IMR-90 (cell line): ENCODE measurements at regions not wholly inside any gene's neighbourhood (a gene's known extent, or its start where the extent isn't known, plus 50 kb on each side); places are given as distances from the start of the nearest gene placed in this dataset.

Experiments used
- ATAC-seq: fragments of 200-7000 bp; cut with Tn5 transposase; 2 replicates; pipeline ENCODE4 v1.9.1; 2020; ENCODE audit warnings: low read depth, mild to moderate bottlenecking, moderate library complexity
- BruUV-seq: library from RNA; stranded (reverse); fragments of 400-500 nt; replicated peaks from 2 replicates; lab custom pipeline; 2021; lab: Mats Ljungman, UMichigan
- CTCF ChIA-PET: fragments of 300-600 bp; formaldehyde crosslinking; extraction: SDS; loops from one replicate; lab custom pipeline; 2021; ENCODE audit warnings: antibody characterized with exemption; lab: Yijun Ruan, JAX
- POLR2A ChIA-PET: fragments of 300-600 bp; sonication (Branson Sonifier 250); formaldehyde crosslinking; loops from one replicate; lab custom pipeline; 2022; ENCODE audit warnings: antibody characterized with exemption; ENCODE audit not compliant: unreplicated experiment; lab: Charles Lee
- DNase-seq: peaks from one replicate; pipeline ENCODE4 v3.0.0; 2013
- H2AFZ ChIP-seq: replicated peaks from 2 replicates; pipeline ENCODE3; 2013; ENCODE audit warnings: low read length, mild to moderate bottlenecking; ENCODE audit not compliant: poor library complexity
- H2AK5ac ChIP-seq: 2 replicates; pipeline ENCODE4 v1.6.1; 2013; ENCODE audit warnings: low read depth, low read length, inconsistent platforms
- H2AK9ac ChIP-seq: replicated peaks from 2 replicates; pipeline ENCODE3; 2013; ENCODE audit warnings: mild to moderate bottlenecking, low read depth, low read length, moderate library complexity; ENCODE audit not compliant: poor library complexity
- H2BK120ac ChIP-seq: 2 replicates; pipeline ENCODE4 v1.6.1; 2013; ENCODE audit warnings: low read depth, low read length, inconsistent platforms
- H2BK15ac ChIP-seq: 3 replicates; pipeline ENCODE4 v1.6.1; 2013; ENCODE audit warnings: low read depth, low read length, inconsistent platforms
- H2BK20ac ChIP-seq: 2 replicates; pipeline ENCODE4 v1.6.1; 2013; ENCODE audit warnings: low read depth, mild to moderate bottlenecking, inconsistent platforms, low read length, moderate library complexity
- H2BK5ac ChIP-seq: 2 replicates; pipeline ENCODE4 v1.6.1; 2013; ENCODE audit warnings: mild to moderate bottlenecking, low read depth, low read length, inconsistent platforms; ENCODE audit not compliant: poor library complexity, severe bottlenecking
- H3K14ac ChIP-seq: replicated peaks from 2 replicates; pipeline ENCODE4 v1.6.1; 2013; ENCODE audit warnings: low read depth, low read length, inconsistent platforms
- H3K18ac ChIP-seq: 2 replicates; pipeline ENCODE4 v1.6.1; 2013; ENCODE audit warnings: low read depth, low read length, control low read depth
- H3K23ac ChIP-seq: 2 replicates; pipeline ENCODE4 v1.6.1; 2013; ENCODE audit warnings: low read depth, low read length, inconsistent platforms
- H3K27ac ChIP-seq: 2 replicates; pipeline ENCODE4 v1.5.1; 2013; ENCODE audit warnings: mild to moderate bottlenecking, control low read depth, low read length; ENCODE audit not compliant: insufficient read depth
- H3K27me3 ChIP-seq: 2 replicates; pipeline ENCODE4 v1.6.1; 2013; ENCODE audit warnings: low read length; ENCODE audit not compliant: control insufficient read depth, insufficient read depth
- H3K36me3 ChIP-seq: 2 replicates; pipeline ENCODE4 v1.6.1; 2013; ENCODE audit warnings: low read length, mixed read lengths; ENCODE audit not compliant: control insufficient read depth, insufficient read depth
- H3K4ac ChIP-seq: 2 replicates; pipeline ENCODE4 v1.6.1; 2013; ENCODE audit warnings: low read depth, low read length, inconsistent platforms
- H3K4me1 ChIP-seq: 2 replicates; pipeline ENCODE4 v1.6.1; 2013; ENCODE audit warnings: low read length, mixed read lengths; ENCODE audit not compliant: control insufficient read depth, insufficient read depth
- H3K4me2 ChIP-seq: 2 replicates; pipeline ENCODE4 v1.6.1; 2013; ENCODE audit warnings: low read depth, mild to moderate bottlenecking, control low read depth, low read length, moderate library complexity
- H3K4me3 ChIP-seq: 2 replicates; pipeline ENCODE4 v1.5.1; 2013; ENCODE audit warnings: low read depth, mild to moderate bottlenecking, control low read depth, low read length, moderate library complexity; ENCODE audit not compliant: insufficient read depth
- H3K56ac ChIP-seq: 2 replicates; pipeline ENCODE4 v1.6.1; 2013; ENCODE audit warnings: low read length, inconsistent platforms; ENCODE audit not compliant: insufficient read depth; ENCODE audit errors: extremely low read depth
- H3K79me1 ChIP-seq, 2 experiments: 2 replicates each; pipeline ENCODE4 v1.6.1; 2013; ENCODE audit warnings: low read length in 2 of 2, inconsistent platforms in 1 of 2, low read depth in 1 of 2
- H3K9ac ChIP-seq: 2 replicates; pipeline ENCODE4 v1.6.1; 2013; ENCODE audit warnings: low read depth, low read length, control low read depth
- H3K9me1 ChIP-seq: 2 replicates; pipeline ENCODE4 v1.6.1; 2013; ENCODE audit warnings: low read length, inconsistent platforms; ENCODE audit not compliant: insufficient read depth
- H3K9me3 ChIP-seq: 2 replicates; pipeline ENCODE4 v1.6.1; 2013; ENCODE audit warnings: low read length; ENCODE audit not compliant: control insufficient read depth, insufficient read depth
- H4K20me1 ChIP-seq: 2 replicates; pipeline ENCODE4 v1.6.1; 2013; ENCODE audit warnings: low read length, inconsistent platforms; ENCODE audit not compliant: insufficient read depth
- H4K5ac ChIP-seq: 2 replicates; pipeline ENCODE4 v1.6.1; 2013; ENCODE audit warnings: mild to moderate bottlenecking, low read depth, low read length, control low read depth
- H4K8ac ChIP-seq, 2 experiments: 2 replicates each; pipeline ENCODE4 v1.6.1; 2013; ENCODE audit warnings: low read depth in 2 of 2, low read length in 2 of 2, control low read depth in 1 of 2, inconsistent platforms in 1 of 2
- H4K91ac ChIP-seq: 2 replicates; pipeline ENCODE4 v1.6.1; 2013; ENCODE audit warnings: low read depth, low read length, inconsistent platforms; ENCODE audit not compliant: insufficient read depth
- SMC3 ChIP-seq: fragments of 150-350 bp; IDR thresholded peaks from 2 replicates; pipeline ENCODE4 v1.6.1; 2016; ENCODE audit warnings: low read depth, mild to moderate bottlenecking, antibody characterized with exemption, low read length, moderate library complexity
- WGBS, 2 experiments: methylation state at CpG; one replicate each; pipeline versions ENCODE4 v1.1.5 to v1.1.7; 2013; ENCODE audit warnings: missing lambda C conversion rate in 2 of 2; ENCODE audit not compliant: insufficient read length in 1 of 2; ENCODE audit errors: extremely low coverage in 2 of 2; 5-methylcytosine and 5-hydroxymethylcytosine counted together
- dilution Hi-C: fragments of 300-500 bp; cut with HindIII; formaldehyde crosslinking; loops from one replicate; pipeline ENCODE4 v1.14.3; 2018; ENCODE audit warnings: low sequenced_read_pairs; ENCODE audit not compliant: unreplicated experiment
- in situ Hi-C: fragments of 300-500 bp; cut with MboI; formaldehyde crosslinking; loops from 3 replicates; pipeline ENCODE4 v1.14.3; 2019; ENCODE audit warnings: low sequenced_read_pairs, inconsistent platforms, mixed read lengths
- intact Hi-C: fragments of 100-400 bp; cut with micrococcal nuclease; formaldehyde crosslinking; loops from 2 replicates; pipeline ENCODE4 v1.10.0; 2022

GRCh38 chr11:115629456-115630015, 125.3 kb upstream of the CADM1 start:
- no peak overlapping the region for H3K9ac ChIP-seq
- POLR2A ChIA-PET = no interaction called here
- H4K20me1 ChIP-seq = no peaks in the 10 kb centered on the region
- H3K4me1 ChIP-seq = no peaks in the 10 kb centered on the region
- no peak overlapping the region for H2AFZ ChIP-seq
- no peak overlapping the region for H4K5ac ChIP-seq
- H3K4ac ChIP-seq = no peak overlapping the region
- no peaks in the 10 kb centered on the region for H3K79me1 ChIP-seq
- H3K27ac ChIP-seq = no peak overlapping the region
- H3K14ac ChIP-seq = no peak overlapping the region
- peaks cover 17% of the 10 kb centered on the region for H3K27me3 ChIP-seq
- H2BK20ac ChIP-seq = no peak overlapping the region
- no peak overlapping the region for H3K4me2 ChIP-seq
- H3K4me3 ChIP-seq = no peak overlapping the region
- no peaks in the 10 kb centered on the region for H3K36me3 ChIP-seq
- no peak overlapping the region for H2AK5ac ChIP-seq
- CTCF ChIA-PET = no interaction called here
- 100% methylated on average over 1 of the region's 5 CpGs; no CpG with 5 or more reads in 1 of the 2 experiments for WGBS, 2 experiments
- DNase-seq (no peak), ATAC-seq (no peak)
- no peak overlapping the region for H2BK5ac ChIP-seq
- in situ Hi-C loops = no loop called here
- H4K8ac ChIP-seq = no peak overlapping the region
- H2BK120ac ChIP-seq = no peak overlapping the region
- H4K91ac ChIP-seq = no peak overlapping the region
- H3K23ac ChIP-seq = no peak overlapping the region
- TF ChIP-seq SMC3 = no peak
- no peak overlapping the region for H2BK15ac ChIP-seq
- H3K9me3 ChIP-seq = no peaks in the 10 kb centered on the region
- intact Hi-C loops = no loop called here
- H3K56ac ChIP-seq = no peak overlapping the region
- H2AK9ac ChIP-seq = no peak overlapping the region
- dilution Hi-C loops = no loop called here
- no TSS peak for BruUV-seq
- H3K9me1 ChIP-seq = no peaks in the 10 kb centered on the region; the same call in 1 of the 2 replicates
- H3K18ac ChIP-seq = no peak overlapping the region
